Stomach (tissue), 8 donors: ENCODE measurements at regions not wholly inside any gene's neighbourhood (a gene's known extent, or its start where the extent isn't known, plus 50 kb on each side); places are given as distances from the start of the nearest gene placed in this dataset.

Experiments used
- DNase-seq, 2 donors: peaks; one replicate each; pipeline versions ENCODE4 v3.0.0 to v3.0.0-alpha.2; 2013 to 2019
- H3K27ac ChIP-seq, 5 donors: fragments of 200-600 bp in 4 of 5; sonication (generic) in 4 of 5; one replicate each; pipeline ENCODE4 v1.5.1; 2013 to 2019; ENCODE audit warnings: mild to moderate bottlenecking in 1 of 5, moderate library complexity in 1 of 5
- H3K27me3 ChIP-seq, 3 donors: fragments of 200-600 bp; sonication (generic); one replicate each; pipeline ENCODE4 v1.5.1; 2017 to 2019; ENCODE audit warnings: mixed run types in 1 of 3
- H3K36me3 ChIP-seq, 4 donors: fragments of 200-600 bp; sonication (generic); 1 replicate in 3 of 4; 2 replicates in 1 of 4; pipeline ENCODE4 v1.5.1; 2016 to 2019
- H3K4me1 ChIP-seq, 4 donors: fragments of 200-600 bp; sonication (generic); one replicate each; pipeline ENCODE4 v1.5.1; 2016 to 2019
- H3K4me3 ChIP-seq, 4 donors: fragments of 200-600 bp; sonication (generic) in 3 of 4; one replicate each; pipeline ENCODE4 v1.5.1; 2016 to 2019; ENCODE audit warnings: mild to moderate bottlenecking in 1 of 4
- H3K9me3 ChIP-seq, 4 donors: fragments of 200-600 bp; sonication (generic); one replicate each; pipeline ENCODE4 v1.5.1; 2016 to 2019
- EP300 ChIP-seq: sonication (generic); formaldehyde crosslinking; IDR thresholded peaks from one replicate; pipeline ENCODE4 v1.6.1; 2017; ENCODE audit warnings: antibody characterized with exemption
- POLR2A ChIP-seq, 4 donors: fragments of 450-650 bp; IDR thresholded peaks; one replicate each; pipeline ENCODE4 v1.6.1; 2016; ENCODE audit warnings: antibody characterized with exemption in 4 of 4, control low read depth in 2 of 4, mild to moderate bottlenecking in 1 of 4, moderate library complexity in 1 of 4
- POLR2AphosphoS5 ChIP-seq, 3 donors: sonication (generic); formaldehyde crosslinking; IDR thresholded peaks; one replicate each; pipeline ENCODE4 v1.6.1; 2016; ENCODE audit warnings: antibody characterized with exemption in 3 of 3
- WGBS, 5 donors: extraction: QIAGEN DNeasy Blood & Tissue Kit in 3 of 5; methylation state at CpG; one replicate each; pipeline versions ENCODE4 v1.1.5 to v1.1.7; 2013 to 2018; 5-methylcytosine and 5-hydroxymethylcytosine counted together
- intact Hi-C: fragments of 100-400 bp; cut with DNase I; formaldehyde crosslinking; loops from one replicate; pipeline ENCODE4 v1.15.1; 2023; ENCODE audit warnings: low total_unique reads
- TF ChIP-seq, protein P1 (sequence below), 7 experiments: fragments of 450-650 bp in 4 of 7; fragments of 200-600 bp in 3 of 7; sonication (generic) in 3 of 7; IDR thresholded peaks; one replicate each; pipeline ENCODE4 v1.5.1; 2016 to 2019; ENCODE audit warnings: antibody characterized with exemption in 7 of 7, control low read depth in 2 of 7, mild to moderate bottlenecking in 1 of 7
- donor health status: healthy with polysubstance abuse.
- donor health status: Bipolar disorder and iron deficiency.
- donor health status: healthy.

DNA sequence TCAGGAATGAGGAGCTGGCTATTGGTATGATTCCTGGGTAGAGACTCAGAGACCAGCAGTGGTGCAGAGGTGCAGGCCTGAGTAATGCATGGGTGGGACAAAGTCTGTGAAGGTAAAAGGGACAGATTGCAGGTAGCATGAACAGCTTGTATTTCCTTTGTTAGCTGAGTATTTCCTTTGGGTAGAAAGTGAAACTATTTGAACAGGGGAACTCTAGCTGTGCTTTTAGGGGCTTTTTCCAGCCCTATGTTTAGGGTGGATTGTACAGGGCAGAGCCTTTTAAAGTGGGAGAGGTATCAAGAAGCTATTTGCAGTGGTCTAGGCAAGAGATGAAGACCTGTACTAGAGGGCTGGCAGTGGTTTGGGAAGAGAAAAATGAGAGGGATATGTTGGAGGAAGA, 739.9 kb downstream of the REEP3 start:
- no peaks in the 10 kb centered on the region for H3K36me3 ChIP-seq
- no peak overlapping the region for H3K27ac ChIP-seq
- intact Hi-C loops: no loop called here
- DNase-seq: no peak
- no peak overlapping the region for H3K4me3 ChIP-seq
- TF ChIP-seq, protein P1, sequence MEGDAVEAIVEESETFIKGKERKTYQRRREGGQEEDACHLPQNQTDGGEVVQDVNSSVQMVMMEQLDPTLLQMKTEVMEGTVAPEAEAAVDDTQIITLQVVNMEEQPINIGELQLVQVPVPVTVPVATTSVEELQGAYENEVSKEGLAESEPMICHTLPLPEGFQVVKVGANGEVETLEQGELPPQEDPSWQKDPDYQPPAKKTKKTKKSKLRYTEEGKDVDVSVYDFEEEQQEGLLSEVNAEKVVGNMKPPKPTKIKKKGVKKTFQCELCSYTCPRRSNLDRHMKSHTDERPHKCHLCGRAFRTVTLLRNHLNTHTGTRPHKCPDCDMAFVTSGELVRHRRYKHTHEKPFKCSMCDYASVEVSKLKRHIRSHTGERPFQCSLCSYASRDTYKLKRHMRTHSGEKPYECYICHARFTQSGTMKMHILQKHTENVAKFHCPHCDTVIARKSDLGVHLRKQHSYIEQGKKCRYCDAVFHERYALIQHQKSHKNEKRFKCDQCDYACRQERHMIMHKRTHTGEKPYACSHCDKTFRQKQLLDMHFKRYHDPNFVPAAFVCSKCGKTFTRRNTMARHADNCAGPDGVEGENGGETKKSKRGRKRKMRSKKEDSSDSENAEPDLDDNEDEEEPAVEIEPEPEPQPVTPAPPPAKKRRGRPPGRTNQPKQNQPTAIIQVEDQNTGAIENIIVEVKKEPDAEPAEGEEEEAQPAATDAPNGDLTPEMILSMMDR (IDR thresholded peaks at IDR 0.05): no peak
- TF ChIP-seq EP300 (no peak), POLR2A (IDR thresholded peaks at IDR 0.05) (no peak), POLR2AphosphoS5 (IDR thresholded peaks at IDR 0.05) (no peak)
- no peaks in the 10 kb centered on the region for H3K4me1 ChIP-seq
- no peaks in the 10 kb centered on the region for H3K9me3 ChIP-seq
- no peaks in the 10 kb centered on the region for H3K27me3 ChIP-seq

DNA sequence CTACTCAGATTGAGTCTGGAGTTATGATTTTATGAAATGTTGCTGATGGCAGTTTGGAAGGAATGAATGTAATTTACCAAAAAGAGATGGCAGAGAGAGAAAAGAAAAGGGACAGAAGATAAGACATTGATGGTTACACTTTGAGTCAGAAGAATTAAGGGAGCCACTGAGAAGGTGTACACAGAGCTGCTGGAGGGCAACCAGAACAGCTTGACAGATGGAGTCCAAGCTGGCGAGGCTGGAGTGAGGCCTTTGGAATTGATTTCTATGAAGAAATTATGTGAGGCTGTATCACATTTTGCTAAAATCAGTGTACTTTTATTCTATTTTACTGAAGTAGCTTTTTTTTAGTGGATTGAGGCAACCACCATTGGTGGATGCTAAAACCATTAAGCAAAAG, 740.5 kb downstream of the REEP3 start:
- Histone ChIP-seq H3K36me3 (no peaks in the 10 kb centered on the region), H3K27ac (no peak overlapping the region), H3K4me3 (no peak overlapping the region), H3K4me1 (no peaks in the 10 kb centered on the region), H3K27me3 (no peaks in the 10 kb centered on the region), H3K9me3 (no peaks in the 10 kb centered on the region)
- no peak for DNase-seq
- 83 to 96% (median 89%) methylated on average over 1 of the region's 1 CpG for WGBS, 5 donors
- intact Hi-C loops: no loop called here
- TF ChIP-seq, protein P1 (IDR thresholded peaks at IDR 0.05): no peak
- TF ChIP-seq POLR2AphosphoS5 (IDR thresholded peaks at IDR 0.05): no peak
- TF ChIP-seq POLR2A (IDR thresholded peaks at IDR 0.05): no peak
- TF ChIP-seq EP300: no peak

DNA sequence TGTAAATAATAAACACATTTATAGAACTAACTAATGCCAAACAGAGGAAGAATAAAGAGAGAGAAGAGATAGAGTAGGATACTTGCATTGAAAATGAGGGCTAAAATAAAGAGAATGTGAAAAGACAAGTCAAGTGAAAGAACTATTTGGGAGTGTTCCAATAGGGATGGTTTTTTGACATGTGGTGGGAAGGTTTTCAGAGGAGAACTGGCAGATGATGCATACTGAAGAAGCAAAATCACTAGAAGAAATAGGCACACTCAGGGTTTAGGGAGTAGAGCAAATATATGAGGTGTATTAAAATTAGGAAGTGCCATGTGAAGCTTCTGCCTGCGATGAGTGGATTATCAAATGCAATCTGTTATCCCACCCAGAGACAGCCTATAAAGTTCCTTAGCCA, 744.8 kb downstream of the REEP3 start:
- no peak for DNase-seq
- no peak overlapping the region for H3K4me3 ChIP-seq
- intact Hi-C loops: no loop called here
- no peak for TF ChIP-seq POLR2AphosphoS5 (IDR thresholded peaks at IDR 0.05)
- TF ChIP-seq, protein P1 (IDR thresholded peaks at IDR 0.05): no peak
- no peaks in the 10 kb centered on the region for H3K36me3 ChIP-seq
- no peaks in the 10 kb centered on the region for H3K27me3 ChIP-seq
- H3K27ac ChIP-seq: no peak overlapping the region
- WGBS, 5 donors: 84 to 95% (median 93%) methylated on average over 1 of the region's 1 CpG
- no peaks in the 10 kb centered on the region for H3K9me3 ChIP-seq
- no peaks in the 10 kb centered on the region for H3K4me1 ChIP-seq

DNA sequence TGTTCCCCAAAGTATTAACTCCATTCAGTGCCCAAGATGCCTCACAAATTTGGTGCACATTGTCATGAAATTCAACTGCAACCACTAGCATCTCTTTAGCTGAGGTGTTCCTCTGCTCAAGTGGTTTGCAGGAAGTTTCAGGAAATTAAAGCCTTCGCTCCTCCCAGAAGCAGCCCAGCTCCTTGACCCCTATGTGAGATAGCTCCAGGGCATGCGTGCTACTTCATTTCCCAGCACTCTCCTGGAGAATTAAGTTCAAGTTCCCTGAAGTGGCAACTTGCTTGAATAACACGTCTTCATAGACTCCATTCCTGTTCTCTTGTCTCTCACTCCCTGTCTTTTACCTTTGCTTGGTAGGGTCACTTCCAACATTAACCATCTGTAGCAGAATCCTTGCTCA, 750.3 kb downstream of the REEP3 start:
- no peak overlapping the region for H3K4me3 ChIP-seq
- intact Hi-C loops: no loop called here
- 64 to 77% (median 66%) methylated on average over 3 of the region's 3 CpGs for WGBS, 5 donors

More for the DNA sequence above, 750.3 kb downstream of the REEP3 start:
- Histone ChIP-seq H3K36me3 (no peaks in the 10 kb centered on the region), H3K9me3 (no peaks in the 10 kb centered on the region), H3K4me1 (no peaks in the 10 kb centered on the region), H3K27ac (no peak overlapping the region), H3K27me3 (no peaks in the 10 kb centered on the region)
- DNase-seq: no peak
- TF ChIP-seq EP300: no peak
- TF ChIP-seq, protein P1 (IDR thresholded peaks at IDR 0.05): no peak
